ENCODE measurements at regions not wholly inside any gene's neighbourhood (a gene's known extent, or its start where the extent isn't known, plus 50 kb on each side); places are given as distances from the start of the nearest gene placed in this dataset.
"Not testable (repeated sequence)": the region's sequence is repeated elsewhere in the genome, so short reads cannot be mapped to it uniquely, and the experiment has no call there.

DNA sequence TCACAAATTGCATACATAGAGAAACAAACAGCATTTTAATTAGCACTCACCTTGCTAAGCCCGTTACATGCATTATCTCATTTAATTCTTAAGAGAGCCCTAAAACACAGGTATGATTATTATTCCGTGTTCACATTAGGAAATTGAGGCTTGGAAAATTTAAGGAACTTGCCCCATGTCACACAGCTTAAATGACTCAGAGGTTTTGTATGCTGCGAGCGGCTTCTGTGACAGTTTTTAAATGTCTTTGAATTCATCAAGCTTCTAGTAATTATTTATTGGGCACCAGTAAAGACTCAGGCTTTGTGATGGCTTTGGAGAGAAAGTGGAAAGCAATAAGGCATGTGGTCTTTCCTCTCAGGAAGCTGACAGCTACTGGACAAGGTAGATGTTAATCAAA lies 166.7 kb upstream of the THBS1 start:
- DNase-seq: no peak

DNA sequence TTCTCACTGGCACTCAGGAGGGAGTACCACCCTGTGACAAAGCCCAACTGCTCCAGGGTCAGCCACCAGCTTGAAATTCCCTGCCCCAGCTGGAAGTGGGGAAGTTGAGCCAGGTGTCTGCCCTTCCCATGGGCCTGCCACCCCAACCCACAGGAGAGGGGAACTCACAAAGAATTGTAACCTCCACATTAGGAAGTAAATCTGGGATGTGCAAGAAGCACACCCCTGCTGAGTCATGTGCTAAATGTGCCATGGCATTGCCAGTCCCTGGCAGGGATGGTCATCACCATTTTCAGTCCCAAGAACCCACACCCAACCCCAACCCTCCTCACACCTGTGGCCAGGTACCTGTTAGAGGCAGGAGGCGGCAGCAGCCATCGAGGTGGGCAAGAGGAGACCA lies 165.2 kb upstream of the THBS1 start:
- no peak for DNase-seq

DNA sequence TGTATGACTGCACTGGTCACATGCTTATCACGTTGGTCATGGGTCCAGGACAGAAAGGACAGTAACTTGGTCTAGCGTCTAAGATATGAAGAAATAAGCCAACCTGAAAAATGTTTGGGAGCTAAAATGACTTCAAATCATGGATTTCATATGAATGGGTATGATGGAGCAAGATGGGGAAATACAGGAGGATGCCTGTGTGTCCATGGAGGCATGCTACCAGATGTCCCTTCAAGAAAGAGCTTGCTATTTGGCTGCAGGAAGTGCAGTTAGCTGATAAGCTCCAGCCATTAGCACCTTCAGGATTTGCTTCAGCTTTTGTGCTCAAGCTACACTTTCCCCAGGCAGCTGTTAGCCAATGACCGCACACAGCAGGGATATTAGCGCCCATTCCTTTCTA lies 164.6 kb upstream of the THBS1 start:
- no peak for DNase-seq

DNA sequence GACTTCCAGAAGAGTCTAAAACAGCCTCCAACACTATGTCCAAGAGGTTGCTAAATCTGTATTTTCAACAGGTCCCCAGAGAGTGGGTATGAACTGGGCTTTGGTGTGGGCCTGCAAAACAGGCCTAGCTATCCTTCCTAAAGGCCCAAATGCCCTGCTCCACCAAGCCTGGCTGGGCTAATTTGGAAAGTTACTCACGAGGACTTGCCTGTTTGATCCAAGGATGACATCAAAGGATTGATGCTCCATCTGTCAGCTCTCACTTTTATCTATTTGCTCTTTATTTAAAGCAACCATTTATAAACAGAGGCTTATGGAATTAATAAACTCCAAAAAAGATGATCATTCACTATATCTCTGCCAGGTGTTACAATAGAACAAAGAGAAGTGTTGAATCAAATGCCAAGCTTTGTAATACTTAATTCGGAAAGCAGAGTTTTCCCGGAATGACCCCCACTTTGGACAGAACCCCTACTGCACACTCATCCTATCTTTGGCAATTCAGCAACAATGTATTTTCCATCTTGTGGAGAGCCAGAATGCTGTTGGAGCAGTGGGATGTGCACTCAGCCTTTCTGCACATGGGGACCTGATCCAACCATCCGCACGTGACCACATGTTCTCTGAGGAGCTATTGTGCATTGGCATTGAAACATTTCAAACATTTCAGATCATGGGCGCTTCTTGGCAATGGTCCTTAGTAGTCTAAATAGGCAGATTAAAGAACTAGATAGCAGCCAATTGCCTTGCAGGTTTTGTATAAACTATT lies 163.3 kb upstream of the THBS1 start:
- DNase-seq: no peak

DNA sequence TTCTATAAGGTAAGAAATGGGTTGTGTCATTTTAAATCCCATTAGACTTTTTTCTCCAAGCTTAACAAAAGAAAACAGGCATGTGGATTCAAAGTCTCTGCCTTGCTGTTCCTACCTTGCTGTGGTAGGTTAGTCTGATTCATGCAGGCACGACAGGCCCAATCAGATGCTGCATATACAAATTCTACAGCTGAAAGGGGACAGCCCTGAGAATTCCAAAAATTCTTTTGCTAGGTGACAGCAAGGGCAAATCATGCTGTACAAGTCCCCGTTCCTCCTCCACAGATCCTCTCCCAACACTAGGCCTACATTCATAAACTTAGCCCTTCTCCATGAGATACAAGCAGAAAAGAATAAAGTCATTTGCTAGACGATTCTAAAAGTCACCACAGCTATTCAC lies 161.2 kb upstream of the THBS1 start:
- DNase-seq: no peak

DNA sequence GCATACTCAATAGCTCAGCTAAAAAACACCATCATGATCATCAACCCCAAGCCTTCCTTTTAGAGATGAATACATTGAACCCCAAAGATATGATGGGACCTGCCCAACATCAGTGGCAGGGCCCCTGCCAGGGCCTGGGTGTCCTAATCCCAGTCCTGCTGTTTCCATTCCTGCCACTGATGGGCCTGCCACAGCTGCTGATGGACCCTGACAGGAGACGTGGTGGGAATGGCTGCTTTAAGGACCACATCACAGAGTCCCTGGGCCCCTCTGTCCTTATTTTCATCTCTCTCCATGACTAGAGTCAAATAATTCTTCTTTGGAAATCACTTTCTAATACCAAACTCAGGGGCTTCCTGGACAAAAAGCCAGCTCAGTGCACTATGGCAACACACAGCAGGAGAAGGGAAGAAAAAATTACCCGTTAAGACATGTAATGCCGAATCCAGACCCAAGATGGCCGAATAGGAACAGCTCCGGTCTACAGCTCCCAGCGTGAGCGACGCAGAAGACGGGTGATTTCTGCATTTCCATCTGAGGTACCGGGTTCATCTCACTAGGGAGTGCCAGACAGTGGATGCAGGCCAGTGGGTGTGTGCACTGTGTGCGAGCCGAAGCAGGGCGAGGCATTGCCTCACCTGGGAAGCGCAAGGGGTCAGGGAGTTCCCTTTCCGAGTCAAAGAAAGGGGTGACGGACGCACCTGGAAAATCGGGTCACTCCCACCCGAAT lies 160.6 kb upstream of the THBS1 start:
- not testable (repeated sequence) for DNase-seq

DNA sequence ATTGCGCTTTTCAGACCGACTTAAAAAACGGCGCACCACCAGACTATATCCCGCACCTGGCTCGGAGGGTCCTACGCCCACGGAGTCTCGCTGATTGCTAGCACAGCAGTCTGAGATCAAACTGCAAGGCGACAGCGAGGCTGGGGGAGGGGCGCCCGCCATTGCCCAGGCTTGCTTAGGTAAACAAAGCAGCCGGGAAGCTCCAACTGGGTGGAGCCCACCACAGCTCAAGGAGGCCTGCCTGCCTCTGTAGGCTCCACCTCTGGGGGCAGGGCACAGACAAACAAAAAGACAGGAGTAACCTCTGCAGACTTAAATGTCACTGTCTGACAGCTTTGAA lies 160.1 kb upstream of the THBS1 start:
- not testable (repeated sequence) for DNase-seq

DNA sequence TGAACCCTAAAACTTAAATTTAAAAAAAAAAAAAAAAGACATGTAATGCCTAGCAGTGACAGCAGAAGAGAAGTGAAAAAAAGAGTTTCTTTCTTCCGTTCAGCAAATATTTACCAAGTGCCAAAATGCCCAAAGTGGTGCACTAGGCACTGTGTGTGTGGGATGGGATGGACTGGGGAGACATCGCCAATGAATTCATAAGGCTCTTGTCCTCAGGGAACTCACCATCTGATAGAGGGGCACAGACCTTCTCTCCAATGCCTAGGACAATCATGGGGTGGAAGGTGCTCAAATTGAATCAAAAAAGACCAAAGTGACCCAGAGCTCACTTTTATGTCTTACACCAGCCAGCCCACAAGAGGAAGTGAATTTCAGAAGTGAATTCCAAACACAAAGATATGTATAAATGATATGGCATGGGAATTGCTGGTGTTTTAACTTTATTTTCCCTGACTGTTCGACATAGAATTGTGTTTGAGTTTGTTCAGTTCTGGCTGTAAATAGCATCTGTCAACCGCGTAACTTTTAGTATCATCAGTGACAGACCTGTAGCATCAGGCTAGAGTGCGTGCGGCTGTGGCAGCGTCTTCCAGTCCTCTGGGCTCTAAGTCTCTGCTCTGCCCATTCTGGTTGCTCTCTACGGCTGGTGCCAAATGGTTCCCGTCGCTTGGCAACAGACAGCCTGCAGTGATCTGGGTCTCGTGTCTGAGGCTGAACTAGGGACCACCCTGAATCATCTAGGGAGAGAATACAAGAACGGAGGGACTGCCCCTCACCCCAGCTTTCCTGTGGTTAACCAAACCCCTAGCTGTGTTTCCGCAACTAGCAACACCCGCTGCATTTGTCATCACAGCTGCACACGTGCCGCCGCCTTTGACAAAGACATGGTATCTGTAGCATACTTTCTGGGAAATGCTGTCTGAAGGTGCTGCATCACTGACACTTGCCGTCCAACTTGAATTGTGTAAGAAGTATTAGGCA lies 154.0 kb upstream of the THBS1 start:
- no peak for DNase-seq

DNA sequence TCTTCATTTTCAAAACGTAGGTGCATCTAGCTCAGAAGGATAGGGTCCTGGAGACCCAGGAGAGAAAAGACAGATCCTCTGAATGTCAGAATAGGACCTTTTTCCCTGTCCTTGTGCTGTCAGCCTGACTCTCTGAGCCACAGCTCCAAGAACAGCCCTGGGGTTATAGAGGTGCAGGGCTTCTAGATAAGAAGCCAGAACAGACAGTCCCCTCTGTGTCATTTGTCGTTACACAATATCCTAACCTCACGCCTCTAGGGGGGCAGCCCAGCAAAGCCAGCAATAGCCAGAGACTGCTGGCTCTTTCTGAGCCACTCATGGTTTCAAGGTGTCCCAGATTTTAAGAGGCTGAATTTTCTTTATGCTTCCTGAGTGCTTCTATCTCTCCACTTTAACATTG lies 153.2 kb upstream of the THBS1 start:
- no peak for DNase-seq

DNA sequence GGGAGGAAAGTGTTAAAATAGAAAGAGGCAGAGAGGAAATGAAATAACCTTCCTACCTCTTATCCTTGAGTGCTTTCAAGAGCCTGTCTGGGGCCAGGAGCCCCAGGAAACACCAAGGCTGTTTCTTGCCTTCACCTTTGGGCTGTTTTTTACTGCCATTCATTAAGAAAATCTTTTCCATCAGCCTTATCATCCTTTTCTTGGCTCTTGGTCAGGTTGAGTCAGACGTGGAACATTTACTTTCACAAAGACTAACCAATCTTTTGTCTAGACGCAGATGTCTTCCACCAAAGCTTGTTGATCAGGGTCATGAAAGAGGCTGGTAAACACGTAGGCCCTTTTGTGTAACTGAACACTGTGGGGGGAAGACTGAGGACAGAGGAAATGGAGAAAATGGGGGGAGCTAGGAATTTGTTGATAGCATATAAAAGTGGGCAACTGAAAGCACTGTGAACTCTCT lies 151.0 kb upstream of the THBS1 start:
- no peak for DNase-seq

DNA sequence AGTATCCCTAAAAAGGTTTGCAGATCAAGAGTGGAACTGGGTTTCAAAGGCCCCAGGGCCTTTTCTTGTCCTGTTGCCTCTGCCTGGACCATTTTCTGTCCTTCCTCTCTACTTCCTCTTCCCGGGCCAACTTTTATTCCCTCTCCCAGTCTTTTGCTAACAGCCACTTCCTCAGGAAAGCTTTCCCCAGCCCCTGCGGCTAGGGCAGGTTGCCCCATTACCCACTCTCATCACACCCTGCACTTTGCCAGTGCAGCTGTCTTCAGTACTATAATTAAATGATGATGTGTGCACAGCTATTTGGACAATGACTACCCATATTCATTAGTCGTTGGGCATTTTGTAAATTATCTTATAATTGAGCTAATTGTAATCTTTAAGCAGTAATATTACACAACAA lies 150.5 kb upstream of the THBS1 start:
- peak; percentile 6 for DNase-seq

DNA sequence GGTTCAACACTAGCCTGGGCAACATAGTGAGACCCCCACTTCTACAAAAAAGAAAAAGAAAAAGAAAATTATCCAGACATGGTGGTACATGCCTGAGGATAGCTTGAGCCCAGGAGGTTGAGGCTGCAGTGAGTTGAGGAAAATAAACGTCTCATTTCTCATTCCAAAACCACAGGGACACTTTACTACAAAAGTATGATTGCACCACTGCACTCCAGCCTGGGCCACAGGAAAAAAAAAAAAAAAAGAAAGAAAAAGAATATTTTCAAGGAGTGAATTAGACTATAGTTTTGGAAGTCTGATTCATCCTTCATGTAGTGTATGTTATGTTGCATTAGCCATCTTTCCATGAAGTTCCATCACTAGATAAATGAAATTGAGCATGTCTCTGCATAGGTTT lies 149.5 kb upstream of the THBS1 start:
- DNase-seq: no peak

DNA sequence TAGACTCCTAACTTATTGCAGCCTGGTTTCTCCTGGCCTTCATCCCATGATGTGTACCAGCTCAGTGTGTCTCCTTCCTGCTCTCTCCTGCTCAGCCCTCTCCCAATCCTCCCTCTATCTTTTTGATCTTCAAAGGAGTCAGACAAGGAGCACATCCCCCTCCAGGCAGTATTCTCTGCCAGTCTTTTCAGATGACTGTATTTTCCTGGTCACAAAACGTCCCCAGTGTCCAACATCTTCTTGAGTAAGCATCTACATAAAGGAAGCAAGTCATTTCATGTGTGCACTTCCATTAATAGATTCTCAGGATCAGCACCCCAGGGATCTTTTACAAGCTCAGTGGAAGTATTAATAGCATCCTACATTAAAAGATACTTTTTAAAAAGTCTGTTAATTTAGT lies 148.9 kb upstream of the THBS1 start:
- DNase-seq: no peak

DNA sequence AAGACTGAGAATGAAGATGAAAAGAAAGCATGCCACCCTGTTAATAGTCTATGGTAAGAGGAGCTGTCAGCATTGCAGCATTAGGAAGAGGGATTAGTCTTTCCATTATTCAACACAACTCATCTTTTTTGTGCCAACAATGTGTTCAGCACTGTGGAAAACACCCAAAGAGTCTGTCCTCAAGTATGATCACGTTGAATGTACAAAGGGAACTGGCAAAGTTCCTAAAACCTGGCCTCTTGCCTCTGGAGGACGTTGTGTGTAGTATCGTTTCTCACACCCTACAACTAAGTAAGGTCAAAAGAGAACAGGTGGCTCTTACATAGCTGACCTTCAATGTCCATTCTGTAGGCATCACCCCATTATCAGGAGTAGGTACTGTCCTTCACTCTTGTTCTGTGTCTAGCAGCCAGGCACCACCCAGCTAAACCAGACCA lies 147.9 kb upstream of the THBS1 start:
- no peak for DNase-seq

DNA sequence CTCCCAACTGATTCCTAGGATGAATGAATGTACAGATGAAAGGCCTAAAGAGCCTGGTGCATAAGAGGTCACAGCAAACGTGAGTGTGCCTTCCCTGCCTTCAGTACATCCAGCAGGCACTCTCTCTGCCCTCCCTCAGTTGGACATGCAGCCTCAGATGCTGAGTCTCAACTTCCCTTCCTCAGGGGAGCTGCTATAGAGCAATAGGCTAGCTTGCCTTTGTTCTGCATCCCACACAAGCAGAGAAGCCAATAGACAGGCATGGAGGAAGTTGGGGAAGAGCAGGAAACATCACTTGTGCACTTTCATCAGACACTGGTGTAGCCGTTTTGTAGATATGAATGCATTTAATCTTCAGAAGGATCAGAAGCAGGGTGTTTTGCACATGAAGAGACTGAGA lies 147.5 kb upstream of the THBS1 start:
- DNase-seq: no peak

DNA sequence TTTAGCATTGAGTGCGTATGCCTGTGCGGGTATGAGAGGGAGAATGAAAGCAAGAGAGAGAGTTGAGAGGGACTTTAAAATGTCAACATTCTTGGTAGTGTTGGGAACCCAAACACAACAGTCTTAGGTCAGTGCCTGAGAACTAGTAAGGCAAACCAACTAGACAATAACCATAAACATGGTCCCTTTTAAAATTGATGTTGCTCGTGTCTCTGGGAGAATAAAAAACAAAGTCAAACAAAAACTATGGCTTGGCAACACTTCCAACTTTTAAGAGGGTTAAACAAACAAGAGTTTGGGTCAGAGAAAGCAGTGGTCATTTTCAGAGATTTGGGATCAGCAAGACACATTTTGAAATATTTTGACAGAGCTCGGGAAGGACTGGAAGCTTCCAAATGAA lies 146.7 kb upstream of the THBS1 start:
- no peak for DNase-seq

DNA sequence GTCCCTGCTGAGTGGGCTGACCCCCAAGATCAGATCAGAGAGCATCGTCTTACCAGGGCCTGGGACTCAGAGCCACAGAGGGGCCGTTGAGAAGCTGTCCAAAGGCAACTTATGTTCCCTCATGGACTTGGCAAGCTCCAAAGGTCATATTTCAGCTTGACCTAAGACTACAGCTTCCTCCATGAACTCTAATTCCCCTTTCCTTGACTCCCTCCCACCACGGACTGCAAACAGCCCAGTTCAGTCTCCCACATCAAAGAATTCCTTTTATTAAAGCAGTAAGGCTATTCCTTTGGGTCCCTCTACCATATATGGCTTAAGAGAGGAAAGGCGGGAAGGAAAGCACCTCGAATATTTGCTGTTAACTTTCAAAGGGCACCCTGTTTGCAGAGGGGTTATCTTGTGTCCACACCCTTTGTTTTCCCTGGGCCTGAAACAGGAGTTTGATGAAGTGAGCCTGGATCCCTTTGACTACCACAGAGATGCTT lies 146.1 kb upstream of the THBS1 start:
- no peak for DNase-seq

DNA sequence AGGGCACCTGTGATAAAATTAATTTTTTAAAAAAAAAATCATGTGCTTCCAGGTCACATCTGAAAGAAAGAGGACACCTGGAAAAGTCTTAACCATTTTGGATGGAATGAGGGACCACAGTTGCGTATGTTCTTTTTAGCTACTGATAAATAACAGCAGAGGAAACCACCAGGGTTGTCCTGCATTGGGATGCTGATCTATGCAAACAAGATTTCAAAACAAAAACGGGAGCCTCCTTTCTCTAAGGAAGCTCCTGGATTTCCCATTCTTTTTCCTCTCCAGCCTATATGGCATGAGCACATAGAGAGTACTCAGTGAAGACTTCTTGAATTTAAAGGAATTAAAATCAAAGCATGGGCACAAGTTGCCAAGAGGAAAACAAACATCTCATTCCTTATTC lies 145.6 kb upstream of the THBS1 start:
- DNase-seq: no peak

DNA sequence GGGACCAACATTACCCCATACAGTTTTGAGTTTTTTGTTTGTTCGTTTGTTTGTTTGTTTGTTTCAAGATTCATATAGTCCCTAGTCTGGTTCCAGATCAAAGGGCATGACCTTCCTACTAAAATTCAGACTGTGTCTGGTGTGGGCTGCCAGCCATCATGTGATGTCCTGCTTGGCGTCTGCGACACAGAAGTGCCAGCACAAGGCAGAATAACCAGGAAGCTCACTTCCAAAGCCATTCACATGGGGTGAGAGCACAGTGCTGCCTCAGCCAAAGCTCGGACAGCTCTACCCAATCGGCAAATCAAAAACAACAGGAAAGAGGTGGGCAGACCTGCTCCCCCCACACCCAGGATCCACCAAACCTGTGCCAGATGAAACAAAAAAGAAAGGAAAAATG lies 142.6 kb upstream of the THBS1 start:
- no peak for DNase-seq

DNA sequence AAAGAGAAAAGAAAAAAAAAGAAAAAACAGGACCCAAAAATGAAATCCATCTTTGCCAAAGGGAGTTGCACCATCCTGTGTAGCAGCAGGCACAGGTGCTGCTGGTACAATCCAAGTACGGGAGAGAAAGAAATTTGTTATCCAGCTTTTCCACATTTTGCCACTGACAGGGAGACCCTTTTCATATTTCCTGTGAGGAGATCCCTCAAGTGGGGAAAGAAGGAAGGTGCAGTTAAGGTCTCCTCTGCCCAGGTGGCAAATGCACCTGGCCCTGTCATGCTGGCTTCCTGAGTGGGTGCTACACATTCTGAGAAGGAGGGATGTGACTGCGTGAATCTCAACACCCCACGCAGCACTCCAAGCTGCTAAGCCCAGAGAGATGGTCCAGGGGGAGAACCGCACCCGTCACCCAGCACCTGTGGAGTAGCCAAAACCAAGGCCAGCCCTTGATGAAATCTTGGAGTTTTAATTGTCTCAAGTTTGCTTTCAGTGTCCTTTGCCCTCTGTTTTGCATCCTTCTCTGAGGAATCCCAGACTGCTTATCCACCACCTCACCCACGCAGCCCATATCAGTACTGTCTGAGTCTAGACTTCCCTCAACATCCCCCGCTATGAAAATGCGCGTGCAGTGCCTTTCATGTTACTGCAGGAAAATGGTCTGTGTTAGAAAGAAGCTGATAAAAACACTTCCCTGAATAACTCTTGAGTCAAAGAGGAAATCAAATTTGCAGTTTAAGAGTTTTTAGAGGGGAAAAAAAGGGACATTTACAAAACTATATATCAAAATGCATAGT lies 141.9 kb upstream of the THBS1 start:
- no peak for DNase-seq

DNA sequence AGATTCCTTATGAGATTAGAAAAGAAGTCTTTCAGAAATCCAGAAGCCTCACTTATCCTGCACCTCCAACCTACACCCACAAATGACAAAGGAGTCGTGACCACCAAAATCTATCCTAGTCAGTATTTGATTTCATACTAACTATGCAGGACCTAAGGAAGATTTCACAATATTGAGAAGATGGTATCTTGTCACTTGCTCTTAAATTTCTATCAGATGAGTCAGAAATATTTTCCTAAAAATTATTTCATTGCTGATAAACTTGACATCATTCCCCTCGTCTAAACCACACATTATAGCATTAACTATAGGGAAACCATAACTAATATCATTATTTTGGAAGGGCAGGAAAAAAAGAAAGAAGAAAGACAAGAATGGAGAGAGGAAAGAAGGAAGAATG lies 138.0 kb upstream of the THBS1 start:
- DNase-seq: no peak

DNA sequence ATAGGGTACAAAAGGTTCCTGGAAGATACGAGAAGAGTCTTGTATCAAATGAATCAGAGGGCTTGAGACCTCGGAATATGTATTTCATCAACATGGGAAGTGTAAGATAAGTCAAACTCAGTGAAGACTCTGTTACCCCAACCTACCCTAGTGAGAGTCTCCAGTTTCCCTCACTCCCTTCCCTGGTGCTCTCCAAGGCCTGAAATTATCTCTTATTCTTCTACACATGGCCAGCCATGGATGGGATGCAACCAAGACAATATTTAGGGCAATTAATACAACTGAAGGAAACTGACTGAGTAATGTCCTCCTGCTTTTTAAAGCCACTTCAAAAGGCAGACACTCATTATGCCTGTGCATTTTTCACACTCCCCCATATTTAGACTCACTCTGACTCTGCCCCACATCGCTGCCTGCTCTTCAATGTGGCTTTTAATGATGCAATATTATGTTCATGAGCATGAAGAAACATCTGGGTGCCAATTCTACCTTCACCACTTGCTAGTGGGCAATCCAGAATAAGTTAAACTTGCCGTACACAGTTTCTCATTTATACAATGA lies 137.1 kb upstream of the THBS1 start:
- no peak for DNase-seq

Data from NCI-H1417 treated with DMSO at 0.1 percent for 48 hours (cell line).